ENCODE measurements at regions not wholly inside any gene's neighbourhood (a gene's known extent, or its start where the extent isn't known, plus 50 kb on each side); places are given as distances from the start of the nearest gene placed in this dataset.

DNA sequence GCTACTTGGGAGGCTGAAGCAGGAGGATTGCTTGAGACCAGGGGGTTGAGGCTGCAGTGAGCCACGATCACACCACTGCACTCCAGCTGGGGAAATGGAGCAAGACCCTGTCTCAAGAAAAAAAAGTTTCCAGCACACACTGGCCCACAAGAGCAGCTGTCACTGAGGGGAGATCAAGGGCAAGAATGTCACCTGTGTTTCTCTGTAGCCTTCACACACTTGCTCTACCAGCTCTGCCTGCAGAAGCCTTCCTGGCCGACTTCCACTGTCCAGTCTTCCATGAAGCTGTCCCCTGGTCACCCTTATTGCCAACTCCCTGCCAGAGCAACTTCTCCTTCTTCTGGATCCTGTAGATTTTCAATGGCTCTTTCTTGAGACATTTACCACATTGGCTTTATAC is 158.0 kb downstream of the KCTD15 start:
- no peaks in the 10 kb centered on the region for H3K36me3 Mint-ChIP-seq (ENCODE audit: insufficient read depth)
- TF ChIP-seq, protein P1, sequence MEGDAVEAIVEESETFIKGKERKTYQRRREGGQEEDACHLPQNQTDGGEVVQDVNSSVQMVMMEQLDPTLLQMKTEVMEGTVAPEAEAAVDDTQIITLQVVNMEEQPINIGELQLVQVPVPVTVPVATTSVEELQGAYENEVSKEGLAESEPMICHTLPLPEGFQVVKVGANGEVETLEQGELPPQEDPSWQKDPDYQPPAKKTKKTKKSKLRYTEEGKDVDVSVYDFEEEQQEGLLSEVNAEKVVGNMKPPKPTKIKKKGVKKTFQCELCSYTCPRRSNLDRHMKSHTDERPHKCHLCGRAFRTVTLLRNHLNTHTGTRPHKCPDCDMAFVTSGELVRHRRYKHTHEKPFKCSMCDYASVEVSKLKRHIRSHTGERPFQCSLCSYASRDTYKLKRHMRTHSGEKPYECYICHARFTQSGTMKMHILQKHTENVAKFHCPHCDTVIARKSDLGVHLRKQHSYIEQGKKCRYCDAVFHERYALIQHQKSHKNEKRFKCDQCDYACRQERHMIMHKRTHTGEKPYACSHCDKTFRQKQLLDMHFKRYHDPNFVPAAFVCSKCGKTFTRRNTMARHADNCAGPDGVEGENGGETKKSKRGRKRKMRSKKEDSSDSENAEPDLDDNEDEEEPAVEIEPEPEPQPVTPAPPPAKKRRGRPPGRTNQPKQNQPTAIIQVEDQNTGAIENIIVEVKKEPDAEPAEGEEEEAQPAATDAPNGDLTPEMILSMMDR (IDR thresholded peaks at IDR 0.05; ENCODE audit: unreplicated experiment), result no peak

DNA sequence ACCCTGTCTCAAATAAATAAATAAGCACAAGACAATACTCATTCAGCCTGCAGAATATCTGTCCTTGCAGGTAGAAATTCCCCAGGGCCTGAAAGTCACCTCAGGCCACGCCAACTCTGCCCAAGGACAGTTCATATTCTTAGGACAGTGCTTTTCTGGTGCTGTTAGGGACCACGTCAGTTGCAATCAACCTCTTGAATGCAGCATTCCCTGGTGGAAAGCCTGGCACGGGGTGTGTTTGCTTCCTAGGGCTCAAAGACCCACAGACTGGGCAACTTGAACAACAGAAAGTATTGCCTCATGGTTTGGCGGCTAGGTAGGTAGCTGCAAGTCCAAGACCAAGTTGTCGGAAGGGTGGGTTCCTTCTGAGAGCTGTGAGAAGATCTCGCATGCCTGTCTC is 160.3 kb downstream of the KCTD15 start:
- TF ChIP-seq, protein P1 (IDR thresholded peaks at IDR 0.05; ENCODE audit: unreplicated experiment), result no peak
- no peaks in the 10 kb centered on the region for H3K9me3 Mint-ChIP-seq (ENCODE audit: low read depth)
- DNase-seq (ENCODE audit: low spot score, unreplicated experiment), result no peak
- H3K36me3 Mint-ChIP-seq (ENCODE audit: insufficient read depth), result no peaks in the 10 kb centered on the region
- H3K4me1 Mint-ChIP-seq (ENCODE audit: low read depth), result no peaks in the 10 kb centered on the region
- H3K4me3 Mint-ChIP-seq (ENCODE audit: low read depth), result no peak overlapping the region
- H3K27ac Mint-ChIP-seq, result no peak overlapping the region
- H3K27me3 Mint-ChIP-seq, result peaks cover 24% of the 10 kb centered on the region

More for the DNA sequence above, 158.0 kb downstream of the KCTD15 start:
- H3K27ac Mint-ChIP-seq, result no peak overlapping the region
- no peaks in the 10 kb centered on the region for H3K4me1 Mint-ChIP-seq (ENCODE audit: low read depth)
- H3K27me3 Mint-ChIP-seq, result peaks cover 16% of the 10 kb centered on the region
- no peaks in the 10 kb centered on the region for H3K9me3 Mint-ChIP-seq (ENCODE audit: low read depth)
- no peak overlapping the region for H3K4me3 Mint-ChIP-seq (ENCODE audit: low read depth)
- DNase-seq (ENCODE audit: low spot score, unreplicated experiment), result no peak

DNA sequence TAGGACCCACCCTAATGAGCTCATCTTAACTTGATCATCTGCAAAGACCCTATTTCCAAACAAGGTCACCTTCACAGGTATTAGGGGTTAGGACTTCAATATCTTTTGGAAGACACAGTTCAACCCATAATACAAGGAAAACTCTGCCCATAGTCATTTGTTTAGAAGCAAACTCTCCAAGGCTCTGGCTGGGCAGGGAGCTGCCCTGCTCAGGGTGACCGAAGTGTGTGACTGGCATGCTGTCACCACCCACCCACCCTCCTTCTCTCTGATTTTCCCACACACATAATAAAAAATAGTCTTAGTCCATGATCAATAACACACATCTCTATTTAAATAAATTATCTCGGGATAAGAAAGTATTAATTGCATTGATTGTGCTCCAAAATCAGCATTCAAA is 161.1 kb downstream of the KCTD15 start:
- TF ChIP-seq, protein P1 (IDR thresholded peaks at IDR 0.05; ENCODE audit: unreplicated experiment), result no peak
- Mint-ChIP-seq H3K4me1 (ENCODE audit: low read depth) (no peaks in the 10 kb centered on the region), H3K9me3 (ENCODE audit: low read depth) (no peaks in the 10 kb centered on the region), H3K36me3 (ENCODE audit: insufficient read depth) (no peaks in the 10 kb centered on the region), H3K27ac (no peak overlapping the region), H3K27me3 (peaks cover 24% of the 10 kb centered on the region), H3K4me3 (ENCODE audit: low read depth) (no peak overlapping the region)
- DNase-seq (ENCODE audit: low spot score, unreplicated experiment), result no peak

DNA sequence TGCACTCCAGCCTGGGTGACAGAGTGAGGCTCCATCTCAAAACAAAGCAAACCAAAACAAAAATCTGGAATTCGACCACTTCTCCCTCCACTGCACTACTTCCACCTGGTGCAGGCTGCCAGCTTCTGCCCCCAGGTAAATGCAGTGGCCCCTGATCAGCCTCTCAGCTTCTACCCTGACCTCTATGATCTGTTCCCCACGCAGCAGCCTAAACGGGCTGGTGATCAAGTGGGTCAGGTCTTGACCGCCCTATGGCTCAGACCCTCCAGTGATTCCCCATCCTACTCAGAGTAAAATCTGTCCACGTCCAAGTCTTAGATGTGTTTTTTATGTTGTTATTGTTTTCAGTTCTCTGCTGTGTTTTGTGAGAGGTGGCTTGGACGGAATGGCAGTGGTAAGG is 163.9 kb downstream of the KCTD15 start:
- Mint-ChIP-seq H3K27me3 (peaks cover 14% of the 10 kb centered on the region), H3K4me1 (ENCODE audit: low read depth) (no peaks in the 10 kb centered on the region), H3K36me3 (ENCODE audit: insufficient read depth) (no peaks in the 10 kb centered on the region), H3K27ac (no peak overlapping the region), H3K4me3 (ENCODE audit: low read depth) (no peak overlapping the region), H3K9me3 (ENCODE audit: low read depth) (no peaks in the 10 kb centered on the region)
- no peak for DNase-seq (ENCODE audit: low spot score, unreplicated experiment)
- TF ChIP-seq, protein P1 (IDR thresholded peaks at IDR 0.05; ENCODE audit: unreplicated experiment), result no peak

DNA sequence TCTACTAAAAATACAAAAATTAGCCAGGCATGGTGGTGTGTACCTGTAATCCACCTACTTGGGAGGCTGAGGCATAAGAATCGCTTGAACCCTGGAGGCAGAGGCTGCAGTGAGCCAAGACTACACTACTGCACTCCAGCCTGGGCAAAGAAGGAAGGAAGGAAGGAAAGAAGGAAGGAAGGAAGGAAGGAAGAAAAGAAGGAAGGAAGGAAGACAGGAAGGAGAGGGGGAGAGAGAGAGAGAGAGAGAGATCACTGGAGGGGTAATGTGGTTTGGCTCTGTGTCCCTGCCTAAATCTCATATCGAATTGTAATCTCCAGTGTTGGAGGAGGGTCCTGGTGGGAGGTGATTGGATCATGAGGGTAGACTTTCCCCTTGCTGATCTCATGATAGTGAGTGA is 165.5 kb downstream of the KCTD15 start:
- DNase-seq (ENCODE audit: low spot score, unreplicated experiment), result no peak
- Mint-ChIP-seq H3K4me1 (ENCODE audit: low read depth) (no peaks in the 10 kb centered on the region), H3K4me3 (ENCODE audit: low read depth) (no peak overlapping the region), H3K27ac (no peak overlapping the region), H3K9me3 (ENCODE audit: low read depth) (peaks cover 6% of the 10 kb centered on the region), H3K36me3 (ENCODE audit: insufficient read depth) (no peaks in the 10 kb centered on the region), H3K27me3 (peaks cover 14% of the 10 kb centered on the region)
- TF ChIP-seq, protein P1 (IDR thresholded peaks at IDR 0.05; ENCODE audit: unreplicated experiment), result no peak
